OCI-LY7 (cell line): ENCODE measurements at regions not wholly inside any gene's neighbourhood (a gene's known extent, or its start where the extent isn't known, plus 50 kb on each side); places are given as distances from the start of the nearest gene placed in this dataset.
"Not testable (repeated sequence)": the region's sequence is repeated elsewhere in the genome, so short reads cannot be mapped to it uniquely, and the experiment has no call there.

ENCODE experiments used
- BruUV-seq: library from RNA; stranded (reverse); fragments of 400-500 nt; replicated peaks from 2 replicates; lab custom pipeline; 2021; lab: Mats Ljungman, UMichigan
- CTCF ChIA-PET: fragments of 300-600 bp; sonication (Branson Sonifier 250); formaldehyde crosslinking; loops from one replicate; lab custom pipeline; 2022; ENCODE audit warnings: antibody characterized with exemption; ENCODE audit not compliant: unreplicated experiment; lab: Charles Lee
- POLR2A ChIA-PET: fragments of 300-600 bp; sonication (Branson Sonifier 250); formaldehyde crosslinking; loops from one replicate; lab custom pipeline; 2022; ENCODE audit warnings: antibody characterized with exemption; lab: Charles Lee
- DNase-seq: peaks from one replicate; pipeline ENCODE4 v3.0.0-alpha.2; 2015; ENCODE audit warnings: low spot score
- H2AFZ ChIP-seq: fragments of 200-600 bp; sonication (generic), shearing (Covaris generic); 2 replicates; pipeline ENCODE4 v1.6.1; 2014; ENCODE audit warnings: mild to moderate bottlenecking, antibody characterized with exemption, low read length, moderate library complexity
- H3K27ac ChIP-seq: fragments of 200-600 bp; sonication (generic); 2 replicates; pipeline ENCODE4 v1.5.1; 2014; ENCODE audit warnings: mixed run types, low read depth, mild to moderate bottlenecking, moderate library complexity, low read length, inconsistent platforms; ENCODE audit not compliant: poor library complexity, severe bottlenecking
- H3K36me3 ChIP-seq: fragments of 200-600 bp; sonication (generic); 2 replicates; pipeline ENCODE4 v1.6.1; 2014; ENCODE audit warnings: mild to moderate bottlenecking, antibody characterized with exemption, low read length, moderate library complexity, mixed read lengths; ENCODE audit not compliant: insufficient read depth
- H3K4me1 ChIP-seq: fragments of 200-600 bp; sonication (generic); 2 replicates; pipeline ENCODE4 v1.5.1; 2014; ENCODE audit warnings: mild to moderate bottlenecking, low read length; ENCODE audit not compliant: insufficient read depth, poor library complexity, severe bottlenecking
- H3K4me2 ChIP-seq: fragments of 200-600 bp; sonication (generic); 2 replicates; pipeline ENCODE4 v1.6.1; 2014; ENCODE audit warnings: mild to moderate bottlenecking, low read length
- H3K4me3 ChIP-seq: fragments of 200-600 bp; sonication (generic); 2 replicates; pipeline ENCODE4 v1.5.1; 2014; ENCODE audit warnings: mild to moderate bottlenecking, low read depth, low read length; ENCODE audit not compliant: poor library complexity, severe bottlenecking
- H3K79me2 ChIP-seq: fragments of 200-600 bp; sonication (generic); 2 replicates; pipeline ENCODE4 v1.6.1; 2016; ENCODE audit warnings: low read depth, mild to moderate bottlenecking, low read length, moderate library complexity, mixed read lengths; ENCODE audit not compliant: insufficient read depth
- H3K9me2 ChIP-seq: fragments of 200-600 bp; sonication (generic); 2 replicates; pipeline ENCODE4 v1.6.1; 2016; ENCODE audit warnings: mild to moderate bottlenecking, low read length, mixed read lengths; ENCODE audit not compliant: insufficient read depth
- H3K9me3 ChIP-seq: fragments of 200-600 bp; sonication (generic); 2 replicates; pipeline ENCODE4 v1.6.1; 2014; ENCODE audit warnings: mild to moderate bottlenecking, mixed run types, low read length, mixed read lengths
- H4K20me1 ChIP-seq: fragments of 200-600 bp; sonication (generic); 2 replicates; pipeline ENCODE4 v1.6.1; 2014; ENCODE audit warnings: mild to moderate bottlenecking, antibody characterized with exemption, low read length, moderate library complexity, mixed read lengths; ENCODE audit not compliant: insufficient read depth
- CTCF ChIP-seq: fragments of 200-600 bp; sonication (generic); conservative IDR thresholded peaks from 2 replicates; pipeline ENCODE4 v1.5.1; 2014; ENCODE audit warnings: mild to moderate bottlenecking, antibody characterized with exemption, low read length, moderate library complexity, mixed read lengths
- EZH2phosphoT487 ChIP-seq: fragments of 200-600 bp; sonication (generic); IDR thresholded peaks from 2 replicates; pipeline ENCODE4 v1.6.1; 2018; ENCODE audit warnings: low read depth, borderline replicate concordance, mild to moderate bottlenecking, mixed run types, antibody characterized with exemption, low read length, moderate library complexity, mixed read lengths
- intact Hi-C: fragments of 100-400 bp; cut with micrococcal nuclease; formaldehyde crosslinking; loops from one replicate; pipeline ENCODE4 v1.10.0; 2022; ENCODE audit not compliant: unreplicated experiment

DNA sequence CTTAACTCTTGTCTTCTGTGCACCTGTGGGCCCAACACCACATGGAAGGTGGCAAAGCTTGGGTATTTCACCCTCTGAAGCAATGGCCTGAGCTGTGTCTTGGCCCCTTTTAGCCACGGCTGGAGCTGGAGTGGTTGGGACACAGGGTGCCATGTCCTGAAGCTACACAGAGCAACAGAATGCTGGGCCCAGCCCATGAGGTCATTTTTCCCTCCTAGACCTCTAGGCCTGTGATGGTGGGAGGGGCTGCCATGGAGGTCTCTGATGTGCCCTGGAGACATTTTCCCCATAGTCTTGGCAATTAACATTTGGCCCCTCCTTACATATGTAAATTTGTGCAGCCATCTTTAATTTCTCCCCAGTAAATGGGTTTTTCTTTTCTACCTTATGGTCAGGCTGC, 620.8 kb downstream of the RFPL4B start:
- H3K27ac ChIP-seq = no peak overlapping the region
- no peaks in the 10 kb centered on the region for H3K4me1 ChIP-seq
- intact Hi-C loops = no loop called here
- no peak overlapping the region for H3K4me2 ChIP-seq
- CTCF ChIA-PET = no interaction called here
- H3K4me3 ChIP-seq = no peak overlapping the region
- no peak for DNase-seq
- no peaks in the 10 kb centered on the region for H3K9me2 ChIP-seq
- no peaks in the 10 kb centered on the region for H3K9me3 ChIP-seq
- no peaks in the 10 kb centered on the region for H3K36me3 ChIP-seq
- POLR2A ChIA-PET = no interaction called here
- no peaks in the 10 kb centered on the region for H3K79me2 ChIP-seq
- no peak overlapping the region for H2AFZ ChIP-seq
- BruUV-seq = no TSS peak
- no peaks in the 10 kb centered on the region for H4K20me1 ChIP-seq
- TF ChIP-seq EZH2phosphoT487 (no peak), CTCF (no peak)

GRCh38 chr6:112971651-112972050, 624.5 kb downstream of the RFPL4B start:
- H3K9me3 ChIP-seq = no peaks in the 10 kb centered on the region
- no peaks in the 10 kb centered on the region for H4K20me1 ChIP-seq
- H3K4me2 ChIP-seq = no peak overlapping the region
- H3K36me3 ChIP-seq = no peaks in the 10 kb centered on the region
- ChIA-PET CTCF (no interaction called here), POLR2A (interaction anchor here (0.5 kb wide), 1 partner anchor 198 kb away, joined by 3 read pairs; no protein-coding TSS in a partner anchor)
- H3K79me2 ChIP-seq = no peaks in the 10 kb centered on the region
- H3K9me2 ChIP-seq = no peaks in the 10 kb centered on the region
- H3K4me1 ChIP-seq = no peaks in the 10 kb centered on the region
- no TSS peak for BruUV-seq
- TF ChIP-seq EZH2phosphoT487 (no peak), CTCF (no peak)
- H3K27ac ChIP-seq = no peak overlapping the region
- DNase-seq = no peak
- H2AFZ ChIP-seq = no peak overlapping the region
- no peak overlapping the region for H3K4me3 ChIP-seq
- intact Hi-C loops = no loop called here

DNA sequence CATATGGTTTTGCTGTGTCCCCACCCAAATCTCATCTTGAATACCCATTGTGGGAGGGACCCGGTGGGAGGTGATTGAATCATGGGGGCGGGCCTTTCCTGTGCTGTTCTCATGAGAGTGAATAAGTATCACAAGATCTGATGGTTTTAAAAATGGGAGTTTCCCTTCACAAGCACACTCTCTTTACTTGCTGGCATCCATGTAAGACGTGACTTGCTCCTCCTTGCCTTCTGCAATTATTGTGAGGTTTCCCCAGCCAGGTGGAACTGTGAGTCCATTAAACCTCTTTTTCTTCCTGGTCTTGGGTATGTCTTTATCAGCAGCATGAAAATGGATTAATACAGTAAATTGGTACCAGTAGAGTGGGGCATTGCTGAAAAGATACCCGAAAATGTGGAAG, 627.8 kb downstream of the RFPL4B start:
- H3K9me3 ChIP-seq, POLR2A ChIA-PET, intact Hi-C loops: not testable (repeated sequence)

GRCh38 chr6:112976579-112976978, 629.4 kb downstream of the RFPL4B start:
- H3K36me3 ChIP-seq, POLR2A ChIA-PET, H3K4me3 ChIP-seq, H2AFZ ChIP-seq, H4K20me1 ChIP-seq, H3K79me2 ChIP-seq, H3K4me1 ChIP-seq, H3K9me2 ChIP-seq, intact Hi-C loops, H3K9me3 ChIP-seq, CTCF ChIA-PET, DNase-seq, H3K4me2 ChIP-seq, BruUV-seq, H3K27ac ChIP-seq: not testable (repeated sequence)

More for the DNA sequence above, 627.8 kb downstream of the RFPL4B start:
- H3K79me2 ChIP-seq, H2AFZ ChIP-seq, H3K27ac ChIP-seq, DNase-seq, BruUV-seq, H3K4me1 ChIP-seq, H4K20me1 ChIP-seq, H3K4me3 ChIP-seq, CTCF ChIA-PET, H3K4me2 ChIP-seq, H3K9me2 ChIP-seq, H3K36me3 ChIP-seq: not testable (repeated sequence)
